Activated CD8-positive, alpha-beta memory T cell treated with anti-CD3 and anti-CD28 coated beads, Interleukin-2, amount 50 U/mL, for 48 hours (primary cell): ENCODE measurements at regions not wholly inside any gene's neighbourhood (a gene's known extent, or its start where the extent isn't known, plus 50 kb on each side); places are given as distances from the start of the nearest gene placed in this dataset.

Source experiments
- DNase-seq: peaks from one replicate; pipeline ENCODE4 v3.0.0-alpha.2; 2020

DNA sequence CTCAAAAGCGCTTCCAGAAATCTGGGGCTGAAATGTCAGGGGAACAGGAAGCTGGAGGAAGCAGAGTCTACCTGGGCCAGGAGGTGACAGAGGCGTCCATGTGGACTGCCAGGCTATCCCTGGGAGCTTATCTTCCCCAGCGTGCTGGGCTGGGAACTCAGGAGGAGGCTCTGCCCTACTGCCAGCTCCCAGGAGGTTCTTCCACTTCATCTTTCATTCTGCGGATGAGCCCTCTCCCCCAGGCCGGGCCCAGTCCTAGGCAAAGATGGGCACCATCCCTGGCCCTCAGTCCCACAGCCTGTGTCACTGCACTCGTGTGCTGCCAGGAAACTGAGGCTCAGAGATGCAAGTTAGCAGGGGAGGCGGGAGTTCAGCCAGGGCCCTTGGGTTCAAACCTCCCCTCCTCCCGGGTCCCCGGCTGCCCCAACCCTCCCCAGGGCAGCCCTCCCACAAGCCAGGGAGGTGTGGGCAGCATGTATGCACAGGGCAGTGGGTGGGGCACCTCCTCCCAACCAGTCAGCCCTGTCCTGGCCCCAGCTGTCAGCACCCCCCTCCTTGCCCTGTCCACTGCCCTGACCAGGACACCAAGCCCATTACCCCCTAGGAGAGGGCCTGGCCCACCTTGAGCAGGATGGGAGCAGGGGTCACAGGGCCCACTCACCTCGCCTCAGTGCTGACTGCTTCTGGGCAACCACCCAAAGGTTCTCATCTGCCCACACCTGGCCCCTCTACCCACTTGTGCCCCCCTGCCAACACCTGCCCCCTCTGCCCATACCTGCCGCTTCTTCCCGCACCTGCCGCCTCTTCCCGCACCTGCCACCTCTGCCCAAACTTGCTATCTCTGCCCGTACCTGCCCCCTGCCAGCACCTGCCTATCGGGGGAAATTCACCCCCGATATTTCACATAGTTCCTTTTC, 226.0 kb downstream of the NPHP4 start:
- DNase-seq: no peak

DNA sequence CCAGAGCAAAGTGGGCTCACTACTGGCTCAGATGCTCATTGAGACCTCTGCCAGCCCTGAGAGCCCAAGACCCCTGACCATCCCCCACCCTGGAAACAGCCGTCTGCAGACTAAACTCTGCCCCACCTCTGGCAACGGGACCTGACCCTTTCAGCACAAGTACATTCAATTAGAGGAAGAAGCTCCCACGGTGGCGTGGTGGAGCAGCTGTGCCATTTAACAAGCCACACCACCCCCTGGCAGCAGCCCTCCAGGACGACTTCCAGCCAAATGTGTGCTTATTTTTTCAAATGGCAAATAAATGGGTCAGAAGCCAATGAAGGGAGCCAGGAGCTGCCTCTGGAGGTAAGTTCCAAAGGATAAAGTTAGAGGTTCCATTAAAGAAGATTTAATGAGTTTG, 226.7 kb downstream of the NPHP4 start:
- no peak for DNase-seq

DNA sequence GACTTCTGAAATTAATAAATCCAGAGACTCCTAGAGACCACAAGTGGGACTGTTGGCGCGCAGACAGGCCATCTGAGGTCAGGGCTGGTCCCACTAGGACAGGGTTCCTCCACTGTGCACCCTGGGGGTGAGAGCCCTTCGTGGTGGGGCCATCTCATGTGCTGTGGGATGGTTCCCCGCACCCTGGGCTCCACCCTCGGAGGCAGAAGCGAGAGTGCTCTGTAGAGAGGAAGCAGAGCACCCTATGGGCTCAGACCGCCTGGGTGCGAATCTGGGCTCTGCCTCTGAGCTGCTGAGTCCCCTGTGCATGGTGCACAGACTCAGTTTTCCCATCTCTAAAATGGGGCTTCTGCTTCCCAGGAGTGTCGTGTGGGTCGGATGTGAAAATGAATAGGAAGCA, 227.3 kb downstream of the NPHP4 start:
- no peak for DNase-seq

DNA sequence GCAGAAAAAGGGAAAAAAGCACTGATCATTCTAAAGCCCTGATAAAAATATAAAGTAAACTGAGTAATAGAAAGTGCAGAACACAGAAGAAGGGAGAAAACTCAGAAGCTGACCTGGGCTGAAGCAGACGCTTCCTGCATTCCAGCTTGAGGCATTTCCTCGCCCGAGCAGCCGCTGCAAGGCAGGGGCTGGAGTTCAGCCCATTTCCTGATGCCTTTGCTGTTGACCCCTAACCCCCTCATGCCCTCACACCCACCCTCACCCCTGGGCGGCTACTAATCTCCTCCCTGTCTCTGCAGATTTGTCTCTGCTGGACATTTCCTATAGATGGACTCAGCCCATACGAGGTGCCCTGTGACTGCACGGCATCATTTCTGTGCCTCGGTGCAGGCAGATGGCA, 227.8 kb downstream of the NPHP4 start:
- no peak for DNase-seq

DNA sequence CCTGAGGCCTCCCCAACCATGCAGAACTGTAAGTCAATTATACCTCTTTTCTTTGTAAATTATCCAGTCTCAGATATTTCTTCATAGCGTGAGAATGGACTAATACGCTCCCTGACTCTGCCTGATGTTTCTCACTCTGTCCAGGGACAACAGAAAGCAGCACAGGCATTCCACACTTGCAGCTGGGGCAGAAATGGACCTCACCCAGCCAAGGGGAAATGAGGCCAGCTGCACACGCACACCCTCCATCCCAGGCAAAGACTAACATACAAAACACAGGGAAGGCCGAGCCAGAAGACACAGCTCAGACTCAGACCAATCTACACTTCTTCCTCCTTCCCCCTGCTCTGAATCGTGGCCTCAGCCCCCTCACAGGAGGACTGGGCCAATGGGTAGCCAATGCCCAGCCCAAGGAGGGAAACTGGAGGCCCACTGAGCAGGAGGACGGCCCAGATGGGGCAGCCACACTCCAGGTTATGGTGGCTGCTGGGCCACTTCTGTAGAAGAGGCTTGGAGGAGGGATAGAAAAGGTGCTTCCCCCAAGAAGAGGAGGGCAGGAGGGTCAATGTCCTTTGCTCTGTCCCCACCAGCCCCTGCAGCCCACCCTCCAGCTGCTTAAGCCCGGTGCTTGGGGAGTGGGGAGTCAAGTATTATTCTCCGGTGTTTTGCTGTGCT, 228.4 kb downstream of the NPHP4 start:
- DNase-seq: no peak

DNA sequence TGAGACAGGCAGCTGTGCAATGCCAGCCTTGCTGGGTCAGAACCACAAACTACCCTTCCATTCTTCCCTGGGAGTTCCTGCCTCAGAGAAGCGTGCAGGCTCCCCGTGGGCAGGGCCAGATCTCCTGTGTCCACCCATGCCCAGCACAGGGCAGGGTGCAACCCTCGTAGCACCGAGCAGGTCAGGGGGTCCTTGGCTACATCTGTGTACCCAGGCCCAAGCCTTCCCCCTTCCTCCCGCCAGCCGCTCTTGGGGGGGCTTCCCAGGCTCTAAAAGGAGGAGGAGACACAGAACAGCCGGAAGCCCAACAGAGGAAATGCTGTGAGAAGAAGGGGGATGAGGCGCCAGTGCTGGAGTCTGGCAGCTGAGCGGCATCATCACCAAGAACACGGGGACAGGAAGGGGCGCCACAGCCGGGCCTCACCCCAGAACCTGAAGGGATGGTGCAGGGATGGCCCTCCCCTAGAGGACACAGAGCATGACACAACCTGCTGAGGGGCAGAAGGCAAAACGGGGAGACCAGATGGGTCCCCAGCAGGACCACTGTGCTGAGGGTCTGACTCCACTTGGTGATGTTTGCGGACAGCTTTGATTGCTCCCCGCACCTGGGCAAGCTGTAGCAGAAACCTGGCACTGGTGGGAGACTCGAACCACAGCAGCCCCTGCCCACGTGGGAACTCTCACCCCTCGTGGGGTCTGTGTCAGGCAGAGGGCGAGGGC, 233.2 kb downstream of the NPHP4 start:
- DNase-seq: no peak

DNA sequence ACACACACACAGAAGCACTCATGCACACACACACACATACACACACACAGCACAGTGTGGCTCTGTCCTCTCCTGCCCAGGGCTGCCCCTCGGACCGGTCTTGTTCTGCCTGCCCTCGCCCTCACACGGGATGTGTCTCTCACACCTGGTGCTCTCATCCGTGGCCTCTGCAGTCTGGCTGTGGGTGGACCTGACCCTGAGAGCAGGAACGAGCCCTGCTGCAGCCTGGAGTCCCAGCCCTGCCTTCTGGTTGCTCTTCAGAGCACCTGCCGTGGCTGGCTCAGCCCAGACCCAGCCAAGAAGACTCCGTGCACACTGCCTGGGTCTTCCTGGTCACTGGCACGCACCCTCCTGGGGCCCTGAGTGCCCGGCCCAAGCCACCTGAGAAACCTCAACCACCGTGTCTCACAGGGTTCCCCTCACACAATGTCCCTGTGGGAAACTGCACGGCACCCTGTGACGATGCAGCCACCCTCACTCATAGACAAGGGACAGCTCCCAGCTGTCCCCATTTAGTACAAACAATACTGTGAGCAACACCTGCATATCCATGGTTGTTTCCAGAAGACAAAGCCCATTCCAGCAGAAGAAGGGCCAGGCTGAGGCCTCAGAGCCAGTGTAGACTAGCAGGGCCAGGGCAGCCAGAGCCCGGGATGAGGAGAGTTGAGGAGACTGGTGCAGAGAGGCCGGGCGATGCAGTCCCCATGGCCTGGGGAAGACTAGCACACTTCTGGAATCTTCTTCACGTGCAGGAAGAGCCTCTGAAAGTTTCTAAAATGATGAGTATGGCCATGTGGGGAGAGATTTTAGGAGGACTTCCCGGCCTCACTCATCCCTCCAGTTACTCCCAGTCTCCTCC, 234.0 kb downstream of the NPHP4 start:
- DNase-seq: no peak

DNA sequence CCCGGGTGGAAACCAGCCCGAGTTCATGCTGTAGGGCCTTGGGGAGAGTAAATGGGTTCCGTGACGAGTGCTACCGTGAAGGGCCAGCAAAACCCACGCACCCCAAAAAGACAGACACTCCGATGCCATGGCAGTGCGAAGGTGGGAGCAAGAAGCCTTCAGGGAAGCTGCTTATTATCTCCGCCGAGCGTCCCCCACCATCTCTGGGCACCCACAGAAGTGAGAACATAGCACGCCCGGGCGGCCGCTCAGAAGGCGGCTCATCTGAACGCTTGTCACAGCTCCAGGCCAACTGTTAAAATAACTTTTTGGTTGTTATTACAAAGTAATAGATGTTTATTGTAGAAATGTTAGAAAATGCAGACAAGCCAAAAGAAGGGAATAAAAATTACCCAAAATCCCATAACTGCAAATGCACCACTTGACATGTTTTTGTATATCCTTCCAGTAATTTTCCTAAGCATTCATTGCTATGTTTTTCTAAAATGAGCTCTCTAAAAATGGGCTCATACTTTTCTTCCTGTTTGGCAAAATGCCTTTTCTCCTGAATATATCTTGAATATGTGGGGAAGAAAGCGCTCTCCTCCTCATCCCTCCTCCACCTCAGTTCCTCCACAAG, 234.9 kb downstream of the NPHP4 start:
- no peak for DNase-seq

DNA sequence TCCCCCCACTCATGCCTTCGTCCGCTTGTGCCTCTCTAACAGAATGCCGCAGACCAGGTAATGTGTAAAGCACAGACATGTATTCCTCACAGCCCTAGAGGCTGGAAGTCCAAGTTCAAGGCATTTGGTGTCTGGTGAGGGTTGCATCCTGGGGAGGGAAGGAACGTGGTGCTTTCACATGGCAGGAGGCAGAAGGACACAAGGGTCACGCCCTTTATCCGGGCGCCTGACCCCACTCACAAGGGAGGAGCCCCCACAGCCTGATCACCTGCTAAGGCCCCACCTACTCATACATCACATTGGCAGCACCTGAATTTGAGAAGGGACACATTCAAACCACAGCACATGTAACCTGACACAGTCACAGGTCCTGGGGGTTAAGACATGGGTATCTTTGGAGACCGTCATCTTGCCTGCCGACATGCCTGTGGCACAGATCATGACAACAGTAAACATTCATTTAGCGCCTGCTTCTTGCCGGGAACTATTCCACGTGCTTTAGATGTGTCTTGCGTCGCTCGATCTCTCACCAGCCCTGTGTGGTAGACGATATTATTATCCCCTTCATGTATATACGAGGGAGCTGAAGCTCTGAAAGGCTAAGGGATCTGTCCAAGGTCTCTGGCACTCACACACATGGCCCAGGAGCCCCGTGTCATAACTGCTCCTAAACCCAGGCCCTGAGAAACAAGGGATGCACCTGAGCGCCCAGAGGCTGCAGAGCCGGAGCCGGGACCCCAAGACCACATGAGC, 235.6 kb downstream of the NPHP4 start:
- no peak for DNase-seq

DNA sequence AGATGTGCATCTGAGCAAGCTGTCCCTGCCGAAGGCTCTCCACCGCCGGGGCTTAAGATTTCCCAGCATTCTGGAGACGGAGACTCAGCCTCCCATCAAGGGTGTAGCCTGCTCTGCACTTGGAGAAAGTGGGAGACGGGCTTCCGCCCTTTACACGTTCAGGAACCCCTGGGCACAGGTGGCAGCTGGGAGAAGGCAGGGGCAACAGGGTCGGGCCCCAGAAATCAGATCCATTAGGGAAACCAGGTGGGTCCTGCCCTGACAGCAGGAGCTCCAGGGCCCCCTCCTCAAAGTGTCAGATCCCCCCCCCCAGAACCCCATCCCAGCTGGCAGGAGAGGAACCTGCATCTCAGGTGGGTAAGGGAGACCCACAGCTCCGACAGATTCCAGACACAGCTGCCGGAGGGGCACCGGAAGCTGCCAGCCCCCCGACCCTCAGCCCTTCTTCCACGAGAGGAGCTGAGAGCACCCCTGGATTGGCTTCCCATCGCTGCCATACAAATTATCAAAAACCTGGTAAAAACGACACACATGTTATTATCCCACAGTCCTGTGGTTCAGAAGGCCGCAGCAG, 236.6 kb downstream of the NPHP4 start:
- no peak for DNase-seq

DNA sequence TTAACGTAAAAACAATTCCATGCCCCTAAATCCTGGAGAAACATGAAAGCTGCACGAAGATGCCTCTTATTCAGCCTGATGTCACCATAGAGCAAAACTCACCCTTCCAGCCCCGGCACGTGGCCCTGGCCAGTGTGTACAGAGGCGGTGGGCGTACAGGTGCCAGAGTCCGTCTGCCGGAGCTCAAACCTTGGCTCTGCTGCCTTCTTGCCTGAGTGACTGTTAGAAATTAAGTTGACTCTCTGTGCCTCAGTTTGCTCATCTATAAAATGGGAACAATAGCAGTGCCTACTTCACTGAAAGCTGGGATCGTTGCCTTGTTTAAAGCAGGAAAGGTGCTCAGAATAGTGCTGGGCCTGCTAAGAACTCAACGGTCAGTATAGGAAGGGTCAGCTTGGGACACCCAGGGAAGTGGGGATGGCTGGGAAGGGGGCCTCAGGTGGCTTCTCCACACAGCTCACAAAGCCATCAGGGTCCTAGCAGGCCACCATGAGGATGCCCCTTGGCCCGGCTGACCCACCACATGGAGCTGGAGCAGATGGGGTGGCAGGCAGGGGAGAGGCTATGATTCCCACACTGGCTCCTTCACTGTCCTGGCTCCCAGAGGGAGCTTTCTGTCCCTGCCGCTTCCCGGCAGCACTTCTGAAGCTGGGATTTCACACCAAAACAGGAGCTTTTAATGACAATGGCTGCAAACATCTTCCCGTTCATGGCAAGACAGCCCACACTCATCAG, 237.2 kb downstream of the NPHP4 start:
- DNase-seq: no peak

DNA sequence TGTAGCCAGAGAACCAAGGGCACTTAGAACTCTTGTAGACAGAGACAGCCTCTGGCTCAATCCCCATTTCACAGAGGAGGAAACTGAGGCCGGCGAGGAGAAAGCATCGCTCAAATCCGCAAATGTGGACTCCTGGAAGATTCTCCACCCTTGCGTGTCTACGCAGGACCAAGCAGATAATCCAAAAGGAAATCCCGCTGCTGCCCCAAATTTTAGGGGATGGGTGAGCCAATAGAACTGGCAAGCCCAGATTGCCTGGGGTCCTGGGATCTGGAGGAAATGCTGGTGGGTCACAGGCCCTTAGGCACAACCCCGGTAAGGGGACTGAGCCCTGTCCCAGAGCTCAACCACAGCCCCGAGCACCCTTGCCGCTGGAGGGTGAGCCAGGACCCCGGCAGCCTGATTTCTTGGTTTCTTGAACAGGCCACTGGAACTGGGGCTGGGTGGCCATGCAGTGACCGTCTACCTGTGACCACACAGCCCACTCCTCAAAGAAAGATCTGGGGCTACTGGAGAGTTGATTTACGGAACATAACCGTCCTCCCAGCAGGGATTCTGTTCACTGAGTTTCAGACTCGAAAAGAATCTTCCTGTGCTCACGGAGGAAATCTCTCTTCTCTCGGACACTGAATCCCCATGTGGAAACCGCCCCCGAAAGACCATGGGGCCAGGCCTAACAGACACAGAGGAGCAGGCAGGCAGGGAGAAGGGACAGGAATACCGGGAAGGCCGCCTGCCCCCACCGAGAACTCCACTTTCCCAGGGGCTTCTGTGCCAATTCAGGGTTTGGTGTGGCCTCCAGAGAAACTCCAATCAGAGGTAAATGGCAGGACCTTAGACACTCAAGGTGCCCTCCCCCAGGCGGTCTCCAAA, 238.4 kb downstream of the NPHP4 start:
- DNase-seq: no peak

DNA sequence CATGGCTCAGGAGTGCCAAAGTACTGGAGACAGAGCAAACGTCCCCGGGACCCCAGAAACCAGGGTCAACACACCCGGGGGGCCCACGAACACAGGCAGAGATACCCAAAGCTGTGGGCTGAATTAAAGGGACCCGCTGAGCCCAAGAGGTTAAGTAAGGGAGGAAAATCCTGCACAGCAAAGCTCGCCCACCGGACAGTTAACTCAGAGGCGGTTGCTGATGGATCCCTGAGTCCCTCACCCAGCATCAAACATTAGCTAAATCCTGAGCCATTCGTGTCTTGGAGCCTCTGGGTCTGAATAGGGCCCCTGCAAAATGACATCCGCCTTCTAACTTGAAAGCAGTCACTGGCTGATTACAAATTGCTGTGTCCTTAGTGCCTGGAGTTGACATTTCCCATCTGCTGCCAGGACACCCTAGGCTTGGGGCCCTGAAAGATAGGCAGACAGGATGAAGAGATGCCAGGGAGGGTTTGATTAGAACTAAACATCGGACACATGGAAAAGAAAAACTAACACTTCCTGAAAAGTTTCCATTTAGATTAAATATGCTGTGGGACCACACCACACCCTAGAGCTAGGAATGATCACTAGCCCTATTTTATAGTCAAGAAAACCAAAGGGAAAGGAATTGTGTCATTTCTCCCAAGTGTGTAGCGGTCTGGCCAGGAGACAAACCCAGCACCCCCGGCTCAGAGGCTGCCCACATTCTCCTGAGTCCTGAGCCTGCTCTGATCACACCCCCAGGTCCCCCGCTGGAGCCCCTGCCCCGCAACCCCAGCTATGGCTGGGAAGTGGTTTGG, 239.3 kb downstream of the NPHP4 start:
- DNase-seq: no peak

DNA sequence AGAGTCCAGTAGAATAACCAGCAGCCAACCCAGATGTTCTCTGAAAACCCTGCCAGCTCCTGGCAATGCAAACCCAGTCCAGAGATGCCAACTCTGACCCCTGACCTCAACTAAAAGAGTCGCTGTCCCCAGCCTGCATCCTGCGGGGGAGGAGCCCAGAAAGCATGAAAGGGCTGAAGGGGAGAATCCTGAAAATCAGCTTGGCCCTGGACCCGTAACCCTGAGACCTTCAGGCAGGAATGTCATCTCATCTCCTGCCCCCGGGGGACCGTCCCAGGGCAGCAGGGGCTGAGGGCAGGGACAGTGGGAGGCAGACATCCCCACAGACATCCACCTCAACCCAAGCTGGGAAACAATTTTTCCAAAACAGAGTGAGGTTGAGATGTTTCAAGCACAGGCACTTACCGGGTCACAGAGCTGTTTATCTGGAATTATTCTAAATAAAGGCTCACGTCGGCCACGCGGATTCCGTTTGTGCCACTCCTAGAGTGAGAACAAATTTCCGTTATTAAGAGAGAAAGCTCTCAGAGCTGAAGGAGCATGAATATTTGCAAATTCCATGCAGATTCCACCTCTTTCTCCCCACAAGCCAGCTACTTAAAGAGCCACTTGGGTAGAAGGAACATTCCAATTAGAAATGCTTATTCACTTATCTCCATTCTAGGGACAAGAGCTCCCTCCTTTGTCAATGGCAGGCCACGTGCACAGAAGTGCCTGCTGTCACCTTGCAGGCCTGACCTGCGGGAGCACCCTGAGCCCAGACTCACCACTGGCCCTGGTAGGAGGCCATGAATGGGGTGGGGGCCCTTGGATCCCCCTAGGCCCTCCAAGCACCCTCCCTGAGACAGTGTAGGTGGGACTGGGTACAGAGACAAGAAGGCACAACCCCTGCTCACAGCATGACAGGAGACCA, 240.1 kb downstream of the NPHP4 start:
- no peak for DNase-seq

DNA sequence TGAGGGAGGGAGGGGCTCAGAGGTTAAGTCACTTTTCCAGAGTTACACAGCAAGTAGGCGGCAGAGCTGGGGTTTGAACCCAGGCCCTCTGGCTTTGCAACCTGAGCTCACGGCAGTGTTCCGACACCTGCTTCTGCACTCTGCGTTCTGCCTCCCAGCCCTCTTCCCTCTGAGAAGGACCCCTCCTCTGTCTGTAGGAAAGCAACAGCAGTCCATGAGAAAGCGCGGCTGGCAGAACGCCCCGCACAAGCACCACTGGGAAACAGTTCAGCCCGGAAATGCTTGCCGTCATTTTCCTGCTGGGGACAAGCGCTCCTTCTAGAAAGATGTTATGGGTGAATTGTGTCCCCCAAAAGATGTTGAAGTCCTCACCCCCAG, 241.1 kb downstream of the NPHP4 start:
- DNase-seq: no peak

DNA sequence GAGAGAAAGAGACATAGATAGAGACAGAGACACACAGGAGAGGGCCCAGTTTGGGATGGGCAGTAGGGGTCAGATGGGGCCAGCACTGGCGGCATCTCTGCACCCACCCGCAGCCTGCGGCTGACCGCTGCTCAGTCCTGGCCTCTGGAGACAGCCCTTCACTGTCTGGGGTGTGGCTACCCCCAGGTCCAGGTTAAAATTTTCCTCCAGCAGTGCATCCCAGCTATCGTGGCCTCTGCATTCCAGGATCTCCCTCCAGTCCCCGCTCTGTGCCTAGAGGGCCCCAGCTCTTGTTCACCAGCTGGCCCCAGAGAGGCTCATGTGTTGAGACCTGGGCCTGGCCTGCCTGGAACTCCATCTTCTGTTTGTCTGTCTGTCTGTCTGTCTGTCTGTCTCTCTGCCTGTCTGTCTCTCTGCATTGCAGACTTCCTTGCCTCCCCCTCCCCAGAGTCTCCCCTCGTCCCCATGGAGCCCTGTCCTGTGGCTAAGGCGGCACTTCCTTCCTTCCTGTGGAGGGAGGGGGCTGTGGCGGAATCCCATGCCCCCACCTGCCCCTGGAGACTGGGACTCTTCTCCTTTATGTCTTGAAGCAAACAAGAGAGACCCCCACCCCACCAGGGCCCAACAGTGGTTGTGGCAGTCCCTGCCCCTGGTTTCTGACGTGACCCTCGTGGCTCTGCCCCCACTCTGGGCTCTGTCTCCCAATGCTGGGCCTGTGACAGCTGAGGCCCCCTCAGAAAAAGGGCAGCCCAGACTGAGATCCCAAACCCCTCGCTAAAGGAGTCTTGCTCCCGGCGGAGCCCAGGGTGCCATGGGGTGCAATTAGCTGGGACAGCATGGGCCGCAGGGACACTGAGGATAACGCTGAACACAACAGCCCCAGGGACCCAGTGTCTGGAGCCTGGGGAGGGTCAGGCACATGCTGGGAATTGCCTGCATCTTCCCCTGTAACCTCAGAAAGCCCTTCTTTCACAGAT, 241.8 kb downstream of the NPHP4 start:
- no peak for DNase-seq
